ENCODE measurements at regions not wholly inside any gene's neighbourhood (a gene's known extent, or its start where the extent isn't known, plus 50 kb on each side); places are given as distances from the start of the nearest gene placed in this dataset.
"Not testable (repeated sequence)": the region's sequence is repeated elsewhere in the genome, so short reads cannot be mapped to it uniquely, and the experiment has no call there.

- H3K36me3 ChIP-seq: no peaks in the 10 kb centered on the region
- intact Hi-C loops (cut with DNase I; ENCODE audit: low total_unique reads): no loop called here
- no peaks in the 10 kb centered on the region for H3K4me1 ChIP-seq
- TF ChIP-seq, protein P1, sequence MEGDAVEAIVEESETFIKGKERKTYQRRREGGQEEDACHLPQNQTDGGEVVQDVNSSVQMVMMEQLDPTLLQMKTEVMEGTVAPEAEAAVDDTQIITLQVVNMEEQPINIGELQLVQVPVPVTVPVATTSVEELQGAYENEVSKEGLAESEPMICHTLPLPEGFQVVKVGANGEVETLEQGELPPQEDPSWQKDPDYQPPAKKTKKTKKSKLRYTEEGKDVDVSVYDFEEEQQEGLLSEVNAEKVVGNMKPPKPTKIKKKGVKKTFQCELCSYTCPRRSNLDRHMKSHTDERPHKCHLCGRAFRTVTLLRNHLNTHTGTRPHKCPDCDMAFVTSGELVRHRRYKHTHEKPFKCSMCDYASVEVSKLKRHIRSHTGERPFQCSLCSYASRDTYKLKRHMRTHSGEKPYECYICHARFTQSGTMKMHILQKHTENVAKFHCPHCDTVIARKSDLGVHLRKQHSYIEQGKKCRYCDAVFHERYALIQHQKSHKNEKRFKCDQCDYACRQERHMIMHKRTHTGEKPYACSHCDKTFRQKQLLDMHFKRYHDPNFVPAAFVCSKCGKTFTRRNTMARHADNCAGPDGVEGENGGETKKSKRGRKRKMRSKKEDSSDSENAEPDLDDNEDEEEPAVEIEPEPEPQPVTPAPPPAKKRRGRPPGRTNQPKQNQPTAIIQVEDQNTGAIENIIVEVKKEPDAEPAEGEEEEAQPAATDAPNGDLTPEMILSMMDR (IDR thresholded peaks at IDR 0.05): no peak
- TF ChIP-seq POLR2AphosphoS5 (IDR thresholded peaks at IDR 0.05): no peak
- TF ChIP-seq POLR2A (IDR thresholded peaks at IDR 0.05): no peak
- no peak overlapping the region for H3K27ac ChIP-seq
- no peaks in the 10 kb centered on the region for H3K27me3 ChIP-seq
- H3K9me3 ChIP-seq: no peaks in the 10 kb centered on the region
- DNase-seq (ENCODE audit: low spot score in 2 of 2): no peak
- no peak overlapping the region for H3K4me3 ChIP-seq
Observed at GRCh38 chr6:74259981-74260380, 564.0 kb downstream of the CD109 start.

- TF ChIP-seq POLR2AphosphoS5 (IDR thresholded peaks at IDR 0.05) (no peak), POLR2A (IDR thresholded peaks at IDR 0.05) (no peak)
- TF ChIP-seq, protein P1 (IDR thresholded peaks at IDR 0.05): no peak
- Histone ChIP-seq H3K36me3 (no peaks in the 10 kb centered on the region), H3K27me3 (no peaks in the 10 kb centered on the region), H3K4me3 (no peak overlapping the region), H3K9me3 (no peaks in the 10 kb centered on the region), H3K27ac (no peak overlapping the region), H3K4me1 (no peaks in the 10 kb centered on the region)
- intact Hi-C loops (cut with DNase I; ENCODE audit: low total_unique reads): no loop called here
- no peak for DNase-seq (ENCODE audit: low spot score in 2 of 2)
Observed at GRCh38 chr6:74256781-74257180, 560.8 kb downstream of the CD109 start.

- no peaks in the 10 kb centered on the region for H3K36me3 ChIP-seq
- no peak for TF ChIP-seq POLR2AphosphoS5 (IDR thresholded peaks at IDR 0.05)
- no peak for TF ChIP-seq POLR2A (IDR thresholded peaks at IDR 0.05)
- TF ChIP-seq, protein P1 (IDR thresholded peaks at IDR 0.05): no peak
- no peak overlapping the region for H3K27ac ChIP-seq
- no peaks in the 10 kb centered on the region for H3K4me1 ChIP-seq
- DNase-seq (ENCODE audit: low spot score in 2 of 2): no peak
- H3K9me3 ChIP-seq: no peaks in the 10 kb centered on the region
- intact Hi-C loops (cut with DNase I; ENCODE audit: low total_unique reads): no loop called here
- H3K27me3 ChIP-seq: no peaks in the 10 kb centered on the region
- H3K4me3 ChIP-seq: no peak overlapping the region
Observed at GRCh38 chr6:74256381-74256780, 560.4 kb downstream of the CD109 start.

DNA sequence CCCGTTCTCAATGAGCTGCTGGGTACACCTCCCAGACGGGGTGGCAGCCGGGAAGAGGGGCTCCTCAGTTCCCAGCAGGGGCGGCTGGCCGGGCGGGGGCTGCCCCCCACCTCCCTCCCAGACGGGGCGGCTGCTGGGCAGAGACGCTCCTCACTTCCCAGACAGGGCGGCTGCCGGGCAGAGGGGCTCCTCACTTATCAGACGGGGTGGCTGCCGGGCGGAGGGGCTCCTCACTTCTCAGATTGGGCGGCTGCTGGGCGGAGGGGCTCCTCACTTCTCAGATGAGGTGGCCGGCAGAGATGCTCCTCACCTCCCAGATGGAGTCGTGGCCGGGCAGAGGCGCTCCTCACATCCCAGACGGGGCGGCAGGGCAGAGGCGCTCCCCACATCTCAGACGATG is 559.0 kb downstream of the CD109 start:
- DNase-seq (ENCODE audit: low spot score in 2 of 2); intact Hi-C loops (cut with DNase I; ENCODE audit: low total_unique reads); H3K4me3 ChIP-seq; H3K9me3 ChIP-seq; H3K27me3 ChIP-seq; H3K36me3 ChIP-seq; H3K4me1 ChIP-seq; H3K27ac ChIP-seq: not testable (repeated sequence)

GRCh38 chr6:74254147-74254546 is 558.1 kb downstream of the CD109 start:
- H3K27me3 ChIP-seq; DNase-seq (ENCODE audit: low spot score in 2 of 2); H3K9me3 ChIP-seq; H3K4me3 ChIP-seq; intact Hi-C loops (cut with DNase I; ENCODE audit: low total_unique reads); H3K4me1 ChIP-seq; H3K27ac ChIP-seq; H3K36me3 ChIP-seq: not testable (repeated sequence)

- no peak overlapping the region for H3K27ac ChIP-seq
- TF ChIP-seq POLR2A (IDR thresholded peaks at IDR 0.05) (no peak), POLR2AphosphoS5 (IDR thresholded peaks at IDR 0.05) (no peak)
- TF ChIP-seq, protein P1 (IDR thresholded peaks at IDR 0.05): no peak
- H3K4me3 ChIP-seq: no peak overlapping the region
- no peaks in the 10 kb centered on the region for H3K9me3 ChIP-seq
- no peaks in the 10 kb centered on the region for H3K36me3 ChIP-seq
- H3K4me1 ChIP-seq: no peaks in the 10 kb centered on the region
- no peaks in the 10 kb centered on the region for H3K27me3 ChIP-seq
- intact Hi-C loops (cut with DNase I; ENCODE audit: low total_unique reads): no loop called here
- DNase-seq (ENCODE audit: low spot score in 2 of 2): no peak
Observed at GRCh38 chr6:74253261-74253660, 557.3 kb downstream of the CD109 start.

All from breast epithelium (tissue), 4 donors.